ENCODE measurements at regions not wholly inside any gene's neighbourhood (a gene's known extent, or its start where the extent isn't known, plus 50 kb on each side); places are given as distances from the start of the nearest gene placed in this dataset.

GRCh38 chr2:12164689-12165088, 418.3 kb downstream of the LPIN1 start:
- Mint-ChIP-seq H3K27ac (no peak overlapping the region), H3K27me3 (no peaks in the 10 kb centered on the region), H3K4me3 (no peak overlapping the region), H3K36me3 (ENCODE audit: low read depth) (no peaks in the 10 kb centered on the region), H3K4me1 (ENCODE audit: low read depth) (peaks cover 33% of the 10 kb centered on the region), H3K9me3 (no peaks in the 10 kb centered on the region)
- intact Hi-C loops (cut with micrococcal nuclease) = no loop called here
- ATAC-seq (peak; percentile 81), DNase-seq (peak; percentile 57)
- TF ChIP-seq, protein P1, sequence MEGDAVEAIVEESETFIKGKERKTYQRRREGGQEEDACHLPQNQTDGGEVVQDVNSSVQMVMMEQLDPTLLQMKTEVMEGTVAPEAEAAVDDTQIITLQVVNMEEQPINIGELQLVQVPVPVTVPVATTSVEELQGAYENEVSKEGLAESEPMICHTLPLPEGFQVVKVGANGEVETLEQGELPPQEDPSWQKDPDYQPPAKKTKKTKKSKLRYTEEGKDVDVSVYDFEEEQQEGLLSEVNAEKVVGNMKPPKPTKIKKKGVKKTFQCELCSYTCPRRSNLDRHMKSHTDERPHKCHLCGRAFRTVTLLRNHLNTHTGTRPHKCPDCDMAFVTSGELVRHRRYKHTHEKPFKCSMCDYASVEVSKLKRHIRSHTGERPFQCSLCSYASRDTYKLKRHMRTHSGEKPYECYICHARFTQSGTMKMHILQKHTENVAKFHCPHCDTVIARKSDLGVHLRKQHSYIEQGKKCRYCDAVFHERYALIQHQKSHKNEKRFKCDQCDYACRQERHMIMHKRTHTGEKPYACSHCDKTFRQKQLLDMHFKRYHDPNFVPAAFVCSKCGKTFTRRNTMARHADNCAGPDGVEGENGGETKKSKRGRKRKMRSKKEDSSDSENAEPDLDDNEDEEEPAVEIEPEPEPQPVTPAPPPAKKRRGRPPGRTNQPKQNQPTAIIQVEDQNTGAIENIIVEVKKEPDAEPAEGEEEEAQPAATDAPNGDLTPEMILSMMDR (IDR thresholded peaks at IDR 0.05) = no peak
- CTCF ChIA-PET = interaction anchor here (0.7 to 1.2 kb wide), 2 partner anchors 16 to 404 kb away, joined by 3 to 4 read pairs; no protein-coding TSS in a partner anchor
- POLR2A ChIA-PET = no interaction called here

DNA sequence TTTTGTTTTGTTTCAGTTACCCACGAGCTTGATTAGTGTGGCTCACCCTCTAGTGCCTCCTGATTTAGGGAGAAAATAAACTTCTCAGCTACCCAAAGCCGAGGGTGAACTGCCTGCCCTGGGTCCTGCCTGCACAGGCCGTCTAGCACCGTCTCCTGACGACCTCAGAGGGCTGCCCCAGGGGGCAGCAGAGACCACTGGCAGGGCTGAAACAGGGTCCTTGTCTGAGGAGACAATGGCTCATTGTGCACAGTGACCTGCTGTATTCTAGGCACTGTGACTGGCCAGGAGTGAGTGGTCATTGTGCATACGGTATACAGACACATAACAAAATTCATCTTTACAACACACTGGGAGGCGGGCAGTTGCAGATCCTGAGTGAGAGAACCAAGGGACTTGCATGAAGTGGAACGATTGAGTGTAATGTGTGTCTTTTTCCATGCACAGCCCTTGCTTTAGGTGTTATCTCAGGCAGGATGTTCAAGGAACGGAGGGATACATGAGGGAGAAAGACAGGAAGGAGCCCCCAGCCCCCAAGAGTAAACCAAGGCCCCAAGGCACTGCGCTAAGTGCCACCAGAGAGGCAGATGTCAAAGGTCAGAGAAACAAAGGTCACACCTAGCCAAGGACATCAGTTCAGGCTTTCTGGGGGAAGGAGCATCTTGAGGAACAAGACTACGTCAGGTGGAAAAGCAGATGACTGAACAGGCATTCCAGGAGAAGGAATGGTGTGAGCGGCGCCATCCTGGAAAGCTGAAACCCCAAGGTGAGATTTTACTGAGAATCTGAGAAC, 421.3 kb downstream of the LPIN1 start:
- ChIA-PET CTCF (interaction anchor here (0.9 to 1.6 kb wide), 4 partner anchors 14 to 763 kb away, joined by 3 read pairs; no protein-coding TSS in a partner anchor), POLR2A (no interaction called here)
- peak; percentile 30 for DNase-seq
- ATAC-seq = no peak
- Mint-ChIP-seq H3K36me3 (ENCODE audit: low read depth) (no peaks in the 10 kb centered on the region), H3K27ac (no peak overlapping the region), H3K4me3 (no peak overlapping the region), H3K9me3 (no peaks in the 10 kb centered on the region), H3K4me1 (ENCODE audit: low read depth) (peaks cover 46% of the 10 kb centered on the region), H3K27me3 (no peaks in the 10 kb centered on the region)
- TF ChIP-seq, protein P1 (IDR thresholded peaks at IDR 0.05) = no peak
- intact Hi-C loops (cut with micrococcal nuclease) = no loop called here

GRCh38 chr2:12168354-12168753, 421.9 kb downstream of the LPIN1 start:
- TF ChIP-seq, protein P1 (IDR thresholded peaks at IDR 0.05) = no peak

DNA sequence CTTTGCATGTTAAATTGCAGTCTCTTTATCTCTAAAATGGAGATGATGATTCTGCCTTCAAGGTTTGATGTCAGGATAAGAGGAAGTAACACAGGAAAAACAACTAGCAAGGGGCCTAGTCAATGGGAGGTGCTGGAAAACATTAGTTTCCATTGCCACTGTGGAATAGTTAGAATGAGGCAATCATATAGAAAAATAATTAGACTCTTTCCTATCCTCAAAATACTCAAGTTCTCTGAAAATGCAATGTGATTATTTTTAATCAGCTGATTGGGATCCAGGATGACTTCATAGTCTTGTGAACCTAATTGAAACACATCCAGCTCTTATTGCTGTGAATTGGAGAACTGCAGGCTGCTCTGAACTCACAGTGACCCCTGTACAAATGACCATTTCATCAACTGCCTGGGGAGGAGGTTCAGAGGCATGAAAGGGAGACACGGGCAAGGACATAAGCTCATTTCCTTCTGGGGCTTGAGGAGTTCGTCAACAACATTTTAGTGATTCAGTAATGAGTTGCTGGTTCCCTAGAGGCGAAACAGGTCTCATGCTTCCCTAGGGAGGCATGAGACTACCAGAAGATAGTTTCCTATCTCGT, 422.5 kb downstream of the LPIN1 start:
- DNase-seq (no peak), ATAC-seq (no peak)
- peak overlapping the region; percentile 39 for H3K27ac Mint-ChIP-seq
- H3K4me3 Mint-ChIP-seq = no peak overlapping the region
- H3K9me3 Mint-ChIP-seq = no peaks in the 10 kb centered on the region
- CTCF ChIA-PET = interaction anchor here (0.9 to 2.4 kb wide), 7 partner anchors 13 to 762 kb away, joined by 3 to 8 read pairs (median 3); partner anchors contain the start of gene TRIB2
- no peaks in the 10 kb centered on the region for H3K36me3 Mint-ChIP-seq (ENCODE audit: low read depth)
- POLR2A ChIA-PET = interaction anchor here (1.0 kb wide), 1 partner anchor 50 kb away, joined by 3 read pairs; no protein-coding TSS in a partner anchor
- TF ChIP-seq, protein P1 (IDR thresholded peaks at IDR 0.05) = no peak
- intact Hi-C loops (cut with micrococcal nuclease) = no loop called here
- H3K27me3 Mint-ChIP-seq = no peaks in the 10 kb centered on the region
- peaks cover 46% of the 10 kb centered on the region for H3K4me1 Mint-ChIP-seq (ENCODE audit: low read depth)

More at GRCh38 chr2:12168354-12168753, 421.9 kb downstream of the LPIN1 start:
- H3K9me3 Mint-ChIP-seq = no peaks in the 10 kb centered on the region
- no peaks in the 10 kb centered on the region for H3K27me3 Mint-ChIP-seq
- H3K36me3 Mint-ChIP-seq (ENCODE audit: low read depth) = no peaks in the 10 kb centered on the region
- H3K27ac Mint-ChIP-seq = no peak overlapping the region
- CTCF ChIA-PET = interaction anchor here (0.9 to 2.4 kb wide), 6 partner anchors 13 to 762 kb away, joined by 3 to 8 read pairs (median 3); partner anchors contain the start of gene TRIB2
- peaks cover 46% of the 10 kb centered on the region for H3K4me1 Mint-ChIP-seq (ENCODE audit: low read depth)
- DNase-seq (no peak), ATAC-seq (no peak)
- H3K4me3 Mint-ChIP-seq = no peak overlapping the region
- intact Hi-C loops (cut with micrococcal nuclease) = no loop called here
- POLR2A ChIA-PET = interaction anchor here (1.0 kb wide), 1 partner anchor 50 kb away, joined by 3 read pairs; no protein-coding TSS in a partner anchor

All from activated CD8-positive, alpha-beta T cell treated with anti-CD3 and anti-CD28 coated beads for 36 hours (primary cell).